ENCODE measurements at regions not wholly inside any gene's neighbourhood (a gene's known extent, or its start where the extent isn't known, plus 50 kb on each side); places are given as distances from the start of the nearest gene placed in this dataset.

- Histone ChIP-seq H3K4me2 (ENCODE audit: insufficient read depth, low read length) (no peak overlapping the region), H3K27ac (ENCODE audit: extremely low read depth, low read depth, low read length) (no peak overlapping the region), H3K9me3 (replicated peaks; ENCODE audit: control insufficient read depth, insufficient read depth, low read depth, low read length) (no peaks in the 10 kb centered on the region), H3K27me3 (ENCODE audit: control insufficient read depth in 2 of 2, insufficient read depth in 2 of 2, low read length in 2 of 2) (no peaks in the 10 kb centered on the region), H3K36me3 (ENCODE audit: control insufficient read depth, insufficient read depth, low read length) (no peaks in the 10 kb centered on the region), H3K9ac (ENCODE audit: insufficient read depth in 1 of 2, low read depth in 2 of 2, low read length in 2 of 2) (no peak overlapping the region), H2AFZ (ENCODE audit: low read depth, low read length) (no peak overlapping the region), H3K79me2 (ENCODE audit: control insufficient read depth, insufficient read depth, low read length) (no peaks in the 10 kb centered on the region), H3K4me1 (replicated peaks in 1 of 2; ENCODE audit: control insufficient read depth in 2 of 2, insufficient read depth in 2 of 2, low read length in 2 of 2) (no peaks in the 10 kb centered on the region), H3K4me3 (no peak overlapping the region), H4K20me1 (replicated peaks; ENCODE audit: control insufficient read depth, insufficient read depth, low read length) (no peaks in the 10 kb centered on the region), H3K9me1 (ENCODE audit: control insufficient read depth, insufficient read depth, low read length) (no peaks in the 10 kb centered on the region)
- no peak for FAIRE-seq
- WGBS (ENCODE audit: insufficient coverage, low coverage, missing lambda C conversion rate), result 0% methylated on average over 3 of the region's 3 CpGs
- ChIA-PET CTCF (ENCODE audit: low intra/inter-chr PET ratio) (no interaction called here), POLR2A (no interaction called here)
- no peak for ATAC-seq
- no TSS peak for BruUV-seq (replicated peaks)
- no peak for TF ChIP-seq AFF1 (IDR thresholded peaks at IDR 0.05; ENCODE audit: low read depth in 1 of 2, partially characterized antibody in 2 of 2)
- no peak for TF ChIP-seq ZNF174 (CRISPR knock-in tag; IDR thresholded peaks at IDR 0.05)
- TF ChIP-seq ARID2 (IDR thresholded peaks at IDR 0.05), result no peak
- TF ChIP-seq TAF1 (IDR thresholded peaks at IDR 0.05; ENCODE audit: control insufficient read depth, extremely low read depth, insufficient read depth, low read length, severe bottlenecking), result no peak
- TF ChIP-seq STAT5A (IDR thresholded peaks at IDR 0.05; ENCODE audit: borderline replicate concordance, low read length), result no peak
- no peak for TF ChIP-seq CHD1 (IDR thresholded peaks at IDR 0.05; ENCODE audit: low read length)
- no peak for TF ChIP-seq ZNF175 (CRISPR knock-in tag; IDR thresholded peaks at IDR 0.05; ENCODE audit: low read depth)
- no peak for TF ChIP-seq TCF7 (IDR thresholded peaks at IDR 0.05; ENCODE audit: borderline replicate concordance)
- TF ChIP-seq HMBOX1 (IDR thresholded peaks at IDR 0.05), result no peak
- no peak for TF ChIP-seq NKRF (IDR thresholded peaks at IDR 0.05; ENCODE audit: borderline replicate concordance)
- TF ChIP-seq SIN3B (IDR thresholded peaks at IDR 0.05; ENCODE audit: low read depth), result no peak
- no peak for TF ChIP-seq SIRT6 (IDR thresholded peaks at IDR 0.05; ENCODE audit: low read depth, low read length)
- TF ChIP-seq PPARD (CRISPR knock-in tag; IDR thresholded peaks at IDR 0.05), result no peak
- no peak for TF ChIP-seq ELF1 (tag; IDR thresholded peaks at IDR 0.05)
- no peak for TF ChIP-seq HLTF (IDR thresholded peaks at IDR 0.05)
- no peak for TF ChIP-seq JUN (IDR thresholded peaks at IDR 0.05; ENCODE audit: borderline replicate concordance, low read depth, low read length)
- no peak for TF ChIP-seq JUN (CRISPR knock-in tag; IDR thresholded peaks at IDR 0.05; ENCODE audit: borderline replicate concordance)
- TF ChIP-seq ZNF76 (CRISPR knock-in tag; IDR thresholded peaks at IDR 0.05; ENCODE audit: borderline replicate concordance), result no peak
- in situ Hi-C loops (cut with MboI), result loop anchor here (25.0 kb wide), 1 partner anchor 1332 kb away; no protein-coding TSS in a partner anchor
- no peak for DNase-seq (ENCODE audit: extremely low read depth in 1 of 4, low spot score in 3 of 4)
- intact Hi-C loops (cut with micrococcal nuclease), result no loop called here
Measured at GRCh38 chr4:129355031-129355430, 259.1 kb downstream of the C4orf33 start.
